Urothelium cell line (cell line): ENCODE measurements at regions not wholly inside any gene's neighbourhood (a gene's known extent, or its start where the extent isn't known, plus 50 kb on each side); places are given as distances from the start of the nearest gene placed in this dataset.
A peak's percentile ranks its signal among the peaks of the same experiment; 100 is the strongest.
"Not testable (repeated sequence)": the region's sequence is repeated elsewhere in the genome, so short reads cannot be mapped to it uniquely, and the experiment has no call there.

Source experiments
- DNase-seq: peaks from one replicate; pipeline ENCODE4 v3.0.0; 2011; ENCODE audit warnings: low spot score, mixed read lengths
- FAIRE-seq: peaks from 2 replicates; lab custom pipeline; 2011; peaks lifted over from hg19 to GRCh38; lab: Jason Lieb, UNC

DNA sequence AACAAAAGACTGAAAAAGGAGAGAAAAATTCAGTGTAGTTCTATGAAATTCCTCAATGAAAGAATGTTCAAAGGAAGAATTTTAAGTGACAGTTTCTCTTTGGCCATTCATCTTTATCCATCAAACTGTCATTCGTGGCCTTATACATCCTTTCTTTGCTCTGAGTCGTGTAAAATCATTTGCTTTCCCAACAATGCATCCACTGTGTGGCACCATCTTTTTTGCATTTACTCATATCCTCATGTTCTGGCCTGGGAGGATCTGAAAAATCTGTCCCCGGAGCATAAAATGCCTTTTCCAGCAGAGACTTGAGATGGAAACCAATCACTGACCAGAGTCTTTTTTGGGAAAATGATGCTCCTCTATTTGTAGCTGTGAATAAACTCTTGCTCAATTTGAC is 240.3 kb upstream of the ETAA1 start:
- FAIRE-seq (no peak), DNase-seq (no peak)

DNA sequence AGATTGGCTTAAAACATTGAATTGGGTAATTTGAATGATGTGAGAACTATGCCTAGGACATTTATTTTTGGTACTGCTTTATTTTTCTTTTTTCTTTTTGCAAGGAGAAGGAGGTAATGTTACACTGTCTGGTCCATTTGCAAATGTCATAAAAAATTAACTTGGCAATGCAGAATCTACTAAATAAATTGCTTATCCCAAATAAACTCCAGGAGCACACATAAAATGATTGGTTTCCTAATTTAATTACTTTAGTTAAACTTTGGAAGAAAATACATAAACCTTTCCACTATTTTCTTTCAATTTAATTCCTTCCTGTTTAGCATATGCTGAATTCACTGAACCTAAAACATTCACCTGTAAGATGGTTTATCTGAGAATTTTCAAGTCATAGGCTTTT is 238.4 kb upstream of the ETAA1 start:
- DNase-seq (no peak), FAIRE-seq (no peak)

DNA sequence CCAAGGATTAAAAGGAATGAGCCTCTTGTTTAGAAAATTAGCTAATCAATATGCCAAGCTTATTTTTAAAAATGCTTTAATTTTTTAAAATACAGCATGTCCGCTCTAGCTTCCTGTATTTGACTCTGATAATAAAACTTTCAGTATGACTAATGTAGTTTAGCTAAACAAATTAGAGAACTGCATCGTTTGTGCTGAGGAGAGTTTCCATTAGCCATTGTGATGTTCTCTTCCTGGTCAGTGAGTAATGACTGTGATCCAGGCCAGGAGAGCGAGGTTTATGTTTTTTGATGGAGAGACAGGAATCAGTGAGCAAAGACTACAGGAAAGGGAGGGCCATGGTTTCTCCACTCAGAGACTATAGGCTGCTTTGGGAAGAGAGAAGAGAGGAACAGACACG is 237.2 kb upstream of the ETAA1 start:
- DNase-seq (no peak), FAIRE-seq (no peak)

DNA sequence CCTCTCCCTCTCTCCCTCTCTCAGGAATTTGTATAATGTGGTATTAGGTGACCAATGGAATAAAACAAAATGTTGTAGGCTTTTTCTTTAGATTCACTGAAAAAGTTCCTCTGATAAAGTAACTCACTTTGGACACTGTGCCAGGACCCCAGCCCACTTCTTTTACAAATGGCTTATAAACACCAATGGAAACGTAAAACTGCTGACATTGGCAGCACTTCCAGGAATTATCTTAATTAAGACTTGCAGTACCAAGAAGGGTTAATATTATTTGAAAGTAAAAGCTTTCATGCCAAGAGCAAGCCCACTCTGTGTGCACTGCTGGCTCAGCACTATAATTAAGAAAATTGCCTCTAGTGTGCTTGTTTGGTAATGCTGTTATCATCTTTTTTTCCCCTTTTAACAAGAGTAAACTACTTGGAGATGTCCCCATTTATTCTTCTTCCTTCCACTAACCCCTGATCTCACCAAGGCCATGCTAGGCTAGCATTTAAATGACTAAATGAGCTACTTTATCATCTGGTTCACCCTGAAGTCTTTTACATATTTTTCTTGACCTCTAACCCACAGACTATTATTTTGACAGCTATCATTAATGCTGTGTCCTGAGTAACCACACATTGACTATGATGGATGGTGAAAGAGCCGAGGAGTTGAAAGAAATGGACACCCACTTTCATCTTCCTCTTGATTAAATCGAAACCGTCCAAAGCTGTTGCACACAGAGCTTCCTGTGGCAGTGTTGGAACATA is 232.2 kb upstream of the ETAA1 start:
- DNase-seq (no peak), FAIRE-seq (no peak)

DNA sequence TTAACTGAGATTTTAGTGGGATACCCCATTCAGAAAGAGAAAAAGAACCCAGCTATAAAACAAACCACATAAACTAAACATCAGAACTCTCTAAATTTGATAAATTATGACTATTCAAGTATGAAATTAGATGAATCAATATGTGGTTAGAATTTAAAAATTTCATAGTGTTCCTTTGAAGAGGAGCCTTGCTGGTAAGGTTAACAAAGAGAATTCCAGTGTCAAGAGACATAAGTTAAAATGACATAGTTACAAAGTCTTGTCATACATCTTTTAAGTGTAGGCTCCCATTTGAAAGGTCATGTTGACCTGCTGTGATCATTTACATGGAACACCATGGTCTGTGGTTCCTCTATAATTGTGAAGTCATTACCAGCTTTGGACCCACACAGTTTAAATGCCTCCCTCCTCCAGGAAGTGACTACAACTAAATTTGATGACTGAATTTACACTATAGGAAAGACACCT is 231.6 kb upstream of the ETAA1 start:
- DNase-seq, result no peak
- no peak for FAIRE-seq

DNA sequence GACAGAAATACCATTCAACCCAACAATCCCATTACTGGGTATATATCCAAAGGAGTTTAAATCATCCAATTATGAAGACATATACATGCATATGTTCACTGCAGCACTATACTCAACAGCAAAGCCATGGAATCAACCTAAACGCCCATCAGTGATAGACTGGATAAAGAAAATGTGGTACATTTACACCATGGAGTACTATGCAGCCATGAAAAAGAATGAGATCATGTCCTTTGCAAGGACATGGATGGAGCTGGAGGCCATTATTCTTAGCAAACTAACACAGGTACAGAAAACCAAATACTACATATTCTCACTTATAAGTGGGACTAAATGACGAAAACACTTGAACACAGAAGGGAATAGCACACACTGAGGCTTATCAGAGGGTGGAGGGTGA is 230.6 kb upstream of the ETAA1 start:
- not testable (repeated sequence) for FAIRE-seq, DNase-seq

DNA sequence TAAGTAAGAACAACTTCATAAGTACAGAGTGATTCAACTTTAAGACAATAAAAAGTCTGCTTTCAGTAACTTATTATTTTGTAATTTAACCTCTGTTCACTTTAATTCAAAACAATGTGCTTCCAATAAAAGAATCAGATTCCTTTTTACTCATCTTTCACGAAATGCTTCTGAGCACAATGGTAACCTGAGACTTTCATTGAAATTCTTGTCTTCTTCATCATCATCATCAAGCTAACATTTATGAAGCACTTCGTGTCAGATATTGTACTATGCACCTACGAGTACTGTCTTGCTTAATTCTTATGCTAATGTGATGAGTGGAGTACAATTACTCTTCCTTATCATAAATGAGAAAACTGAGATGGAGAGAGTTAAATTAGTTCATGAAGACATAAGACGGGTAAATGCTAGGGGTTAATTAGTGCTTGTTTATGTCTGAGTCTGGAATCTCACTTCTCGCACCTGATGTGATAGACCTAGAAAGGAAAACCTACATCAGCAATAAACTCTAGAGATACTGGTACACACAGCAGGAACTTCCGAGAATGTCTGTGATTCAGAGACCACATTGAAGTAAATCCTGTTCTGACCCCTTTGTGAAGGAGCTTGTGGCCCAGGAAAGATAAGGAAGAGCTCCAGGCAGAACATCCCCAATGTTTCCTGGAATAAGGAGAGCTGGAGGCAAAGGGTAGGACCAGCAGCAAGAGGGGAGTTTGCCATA is 227.6 kb upstream of the ETAA1 start:
- DNase-seq, result no peak
- no peak for FAIRE-seq

DNA sequence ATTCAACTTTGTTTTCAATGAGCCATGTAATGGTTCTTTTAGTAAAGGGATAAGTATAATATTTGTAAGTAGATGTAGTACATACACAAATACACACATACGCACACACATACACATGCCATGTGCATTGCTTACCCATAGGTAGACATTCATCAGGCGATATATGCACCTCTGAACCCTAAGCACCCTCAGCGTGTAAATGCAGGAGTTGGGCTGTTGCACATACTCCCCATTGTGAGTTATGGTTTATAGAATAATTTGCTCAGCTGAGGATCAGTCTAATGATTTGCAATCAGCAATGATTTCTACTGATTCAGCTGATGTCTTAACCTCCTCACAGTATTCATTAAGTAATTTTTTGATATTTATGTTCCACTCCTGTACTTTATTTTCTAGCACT is 217.6 kb upstream of the ETAA1 start:
- FAIRE-seq, result peak; percentile 46
- no peak for DNase-seq

DNA sequence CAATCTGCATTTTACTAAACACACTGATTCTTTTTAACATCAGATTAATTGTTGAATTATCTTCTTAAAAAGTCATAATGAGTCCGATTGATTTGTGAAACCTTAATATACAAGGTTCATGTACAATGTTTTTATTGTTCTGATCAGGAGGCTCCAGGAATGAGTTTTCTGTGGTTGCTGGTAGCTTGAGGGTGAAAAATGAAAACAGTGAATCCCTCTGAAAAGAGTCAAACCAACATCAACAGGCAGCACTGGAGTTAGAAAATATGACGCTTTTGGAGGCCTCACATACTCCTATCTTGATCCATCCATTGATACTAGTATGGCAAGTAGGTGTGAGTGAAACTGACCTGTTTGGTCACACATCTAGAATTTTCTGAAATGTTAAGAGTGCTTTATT is 216.3 kb upstream of the ETAA1 start:
- DNase-seq (no peak), FAIRE-seq (no peak)

DNA sequence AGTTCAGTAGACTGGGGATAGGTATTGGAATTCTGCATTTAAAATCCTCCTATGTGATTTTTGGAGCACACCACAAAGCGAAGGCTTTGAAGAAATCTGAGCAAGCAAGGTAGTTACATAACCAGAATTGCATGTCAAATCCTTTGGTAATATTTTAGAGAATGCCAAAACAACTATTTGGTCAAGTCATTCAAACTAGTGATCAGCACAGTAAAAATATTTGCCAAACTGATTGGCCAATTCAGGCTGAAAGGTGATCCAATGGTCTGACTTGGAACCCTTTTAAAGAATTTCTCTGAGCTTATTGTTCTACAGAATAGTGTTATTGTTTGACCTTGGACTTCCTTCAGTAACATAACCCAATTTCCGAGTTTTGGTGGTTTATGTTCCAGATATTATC is 214.2 kb upstream of the ETAA1 start:
- FAIRE-seq, result no peak
- DNase-seq, result no peak

DNA sequence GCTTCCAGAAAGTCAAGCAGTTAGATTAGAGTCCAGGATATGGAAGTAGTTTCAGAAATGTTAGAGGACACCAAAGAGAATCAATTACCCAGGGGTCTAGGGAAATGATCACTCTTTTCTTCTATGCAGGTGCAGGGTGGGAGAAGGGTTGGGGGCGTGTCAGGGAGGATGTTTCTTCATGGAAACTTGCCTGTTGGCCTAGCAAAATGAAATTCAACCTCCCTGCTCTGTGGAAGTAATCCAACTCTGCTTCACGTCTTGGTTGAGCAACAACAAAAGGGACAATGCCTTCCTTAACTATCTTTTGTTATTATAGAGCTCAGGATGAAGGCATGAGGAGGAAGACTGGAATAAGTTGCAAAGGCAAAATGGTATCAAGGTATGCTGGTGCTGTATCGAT is 210.8 kb upstream of the ETAA1 start:
- DNase-seq (no peak), FAIRE-seq (no peak)

DNA sequence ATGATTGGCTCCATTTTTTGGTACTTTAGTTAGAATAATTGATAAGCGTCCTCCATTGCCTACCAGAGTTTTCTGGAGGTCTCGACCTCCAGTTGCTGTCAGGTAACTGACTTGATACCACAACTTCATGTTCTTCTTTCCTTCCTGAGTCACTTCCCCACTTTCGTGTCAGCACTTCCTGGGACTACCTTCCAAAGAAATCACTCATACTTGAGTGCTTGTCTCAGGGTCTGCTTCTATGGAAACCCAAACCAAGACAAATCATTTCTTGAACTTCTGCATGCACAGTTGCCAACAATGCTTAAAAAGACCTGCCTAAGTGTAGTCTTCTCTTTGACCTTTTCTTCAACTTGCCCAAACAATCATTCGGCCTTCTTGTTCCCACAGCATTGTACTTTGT is 210.3 kb upstream of the ETAA1 start:
- DNase-seq (no peak), FAIRE-seq (no peak)

DNA sequence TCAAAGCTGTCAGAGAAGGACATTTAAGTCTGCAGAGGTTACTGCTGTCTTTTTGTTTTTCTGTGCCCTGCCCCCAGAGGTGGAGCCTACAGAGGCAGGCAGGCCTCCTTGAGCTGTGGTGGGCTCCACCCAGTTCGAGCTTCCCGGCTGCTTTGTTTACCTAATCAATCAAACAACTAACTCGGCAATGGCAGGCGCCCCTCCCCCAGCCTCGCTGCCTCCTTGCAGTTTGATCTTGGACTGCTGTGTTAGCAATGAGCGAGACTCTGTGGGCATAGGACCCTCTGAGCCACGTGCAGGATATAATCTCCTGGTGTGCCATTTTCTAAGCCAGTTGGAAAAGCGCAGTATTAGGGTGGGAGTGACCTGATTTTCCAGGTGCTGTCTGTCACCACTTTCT is 201.8 kb upstream of the ETAA1 start:
- DNase-seq, FAIRE-seq: not testable (repeated sequence)

DNA sequence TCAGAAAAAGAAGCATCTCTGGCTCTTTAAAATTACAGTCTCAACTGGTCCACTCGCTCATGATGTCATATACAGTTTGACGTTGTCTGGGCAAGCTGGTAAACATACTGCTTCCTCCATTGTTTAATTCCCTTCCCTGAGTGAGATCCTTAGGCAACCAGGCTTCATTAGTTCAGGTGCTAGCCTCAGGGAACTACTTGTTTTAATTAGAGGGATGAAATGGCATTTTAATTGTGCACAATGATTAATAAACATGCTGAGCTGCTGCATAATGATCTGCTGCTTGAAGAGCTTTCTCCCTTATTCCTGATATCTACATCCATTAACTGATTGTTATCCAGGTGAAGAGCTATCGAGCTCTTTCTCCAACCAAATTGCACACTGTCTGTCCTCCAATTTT is 195.6 kb upstream of the ETAA1 start:
- DNase-seq (no peak), FAIRE-seq (no peak)

DNA sequence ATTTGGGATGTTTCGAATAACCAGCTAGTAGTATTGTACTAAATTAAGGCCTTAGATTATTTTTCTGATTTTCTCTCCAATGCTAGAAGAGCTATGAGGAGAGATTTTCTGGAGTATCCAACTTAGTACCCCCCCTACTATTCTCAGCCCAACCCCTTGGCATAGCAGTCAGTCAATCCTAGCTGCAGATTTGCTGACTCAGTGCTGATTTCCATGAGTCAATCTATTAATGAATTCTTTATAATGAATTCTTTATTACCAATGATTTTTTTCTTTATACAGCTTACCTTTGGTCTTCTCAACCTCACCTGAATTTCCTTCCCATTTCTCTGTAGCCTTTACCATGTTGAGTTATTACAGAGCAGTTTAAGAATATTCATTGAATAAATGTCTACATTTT is 192.8 kb upstream of the ETAA1 start:
- FAIRE-seq (no peak), DNase-seq (no peak)

DNA sequence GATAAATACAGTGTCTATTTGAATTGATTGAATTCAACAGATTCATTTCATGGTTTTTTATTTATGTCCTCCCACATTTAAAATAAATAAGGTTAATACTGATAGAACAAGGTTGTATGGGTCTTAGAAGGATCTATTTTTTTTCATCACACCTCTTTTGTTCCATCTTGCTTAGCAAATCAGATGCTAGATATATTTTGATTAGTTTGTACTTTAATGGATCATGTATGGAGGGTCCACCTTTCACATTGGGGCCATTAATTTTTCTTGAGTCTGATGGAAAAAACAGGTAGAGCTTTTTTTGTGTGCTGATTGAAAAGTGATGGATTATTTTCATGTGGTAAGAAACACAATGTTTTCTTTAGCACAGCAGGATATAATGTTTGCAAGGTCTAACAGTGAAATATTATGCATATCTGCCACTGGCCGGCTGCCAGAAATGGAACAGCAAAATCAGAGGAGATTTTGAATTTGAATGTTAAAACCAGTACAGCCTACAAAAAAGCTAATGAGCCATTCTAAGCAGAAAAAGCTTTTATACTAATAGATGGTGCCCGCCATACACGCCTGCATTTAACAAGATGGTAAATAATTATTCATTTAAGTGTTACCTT is 188.1 kb upstream of the ETAA1 start:
- DNase-seq (no peak), FAIRE-seq (no peak)

DNA sequence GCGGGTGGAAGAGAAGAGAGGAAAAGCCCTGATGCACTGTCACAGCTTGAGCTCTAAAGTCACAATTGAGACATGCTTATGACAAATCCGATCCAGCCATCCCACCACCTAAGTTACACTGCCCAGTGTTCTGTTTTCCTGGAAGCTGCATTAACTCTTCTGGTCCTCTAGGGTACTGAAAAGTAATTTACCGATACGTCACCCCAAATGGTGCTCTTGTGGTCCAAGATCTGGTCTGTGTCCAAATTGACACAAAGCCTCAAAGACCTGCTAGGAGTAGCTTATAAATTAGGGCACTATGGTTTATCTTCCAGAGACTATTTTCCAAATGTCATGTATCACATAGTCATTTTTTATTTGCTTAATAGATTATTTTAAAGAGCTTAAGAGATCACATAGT is 186.7 kb upstream of the ETAA1 start:
- no peak for DNase-seq
- no peak for FAIRE-seq

DNA sequence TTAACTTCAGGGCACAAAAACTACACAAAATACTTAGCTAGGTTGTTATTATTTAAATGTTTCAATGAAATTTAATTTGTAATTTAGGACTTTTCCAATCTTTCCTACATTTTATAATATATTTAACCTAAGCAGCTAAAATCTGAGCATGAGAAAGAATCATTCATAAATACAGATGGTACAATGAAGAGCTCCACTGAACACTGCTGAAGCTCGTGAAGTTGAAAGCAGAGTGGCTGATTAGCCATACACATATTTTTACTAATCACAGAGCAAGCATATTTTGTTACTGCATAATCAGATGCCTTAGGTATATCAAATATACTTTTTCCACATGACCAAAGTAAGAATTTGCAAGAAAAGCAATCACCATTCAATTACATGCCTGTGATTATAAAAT is 184.9 kb upstream of the ETAA1 start:
- FAIRE-seq (no peak), DNase-seq (no peak)

DNA sequence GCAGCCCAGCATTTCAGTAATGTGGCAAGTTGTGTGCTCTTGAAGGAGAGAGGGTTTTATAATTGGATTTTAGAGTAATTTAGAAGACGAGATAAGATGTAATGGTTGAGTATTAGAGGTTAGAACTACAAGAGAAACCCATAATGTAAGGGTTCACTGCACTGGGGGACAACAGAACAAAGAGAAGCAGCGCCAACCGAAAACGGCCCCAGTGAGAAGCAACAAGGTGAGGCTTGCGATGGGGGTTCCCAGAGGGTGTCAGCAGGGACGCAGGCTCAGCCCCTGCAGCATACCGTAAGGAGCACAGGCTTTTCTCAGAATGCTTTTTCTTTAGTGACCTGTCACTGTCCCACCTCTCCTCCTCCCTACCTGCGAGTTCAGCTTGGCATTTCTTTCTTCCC is 183.9 kb upstream of the ETAA1 start:
- FAIRE-seq, result no peak

DNA sequence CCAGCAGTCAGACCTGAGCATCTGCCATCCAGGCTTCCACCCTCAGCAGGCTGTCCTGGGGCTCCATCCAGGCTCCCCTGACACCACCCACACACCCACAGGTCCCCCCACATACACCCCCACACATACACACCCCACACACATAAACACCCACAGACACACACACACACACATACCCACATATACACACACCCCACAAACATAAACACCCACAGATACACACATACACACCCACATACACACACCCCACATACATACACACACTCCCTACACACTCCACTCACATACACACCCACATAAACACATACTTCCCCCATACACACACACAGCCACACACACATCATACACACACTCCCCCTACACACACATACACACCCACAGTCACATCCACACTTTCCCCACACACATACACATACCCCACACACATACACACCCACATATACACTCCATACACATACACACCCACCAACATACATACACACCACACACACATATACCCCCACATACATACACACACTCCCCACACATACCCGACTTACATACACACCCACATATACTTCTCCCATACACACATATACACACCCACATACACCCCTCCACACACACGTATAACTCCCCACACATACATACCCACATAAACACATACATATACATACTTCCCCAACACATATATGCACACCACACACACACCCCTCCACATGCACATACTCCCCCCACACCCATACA is 183.3 kb upstream of the ETAA1 start:
- FAIRE-seq (no peak), DNase-seq (no peak)

More for the DNA sequence above, 183.9 kb upstream of the ETAA1 start:
- DNase-seq, result no peak

DNA sequence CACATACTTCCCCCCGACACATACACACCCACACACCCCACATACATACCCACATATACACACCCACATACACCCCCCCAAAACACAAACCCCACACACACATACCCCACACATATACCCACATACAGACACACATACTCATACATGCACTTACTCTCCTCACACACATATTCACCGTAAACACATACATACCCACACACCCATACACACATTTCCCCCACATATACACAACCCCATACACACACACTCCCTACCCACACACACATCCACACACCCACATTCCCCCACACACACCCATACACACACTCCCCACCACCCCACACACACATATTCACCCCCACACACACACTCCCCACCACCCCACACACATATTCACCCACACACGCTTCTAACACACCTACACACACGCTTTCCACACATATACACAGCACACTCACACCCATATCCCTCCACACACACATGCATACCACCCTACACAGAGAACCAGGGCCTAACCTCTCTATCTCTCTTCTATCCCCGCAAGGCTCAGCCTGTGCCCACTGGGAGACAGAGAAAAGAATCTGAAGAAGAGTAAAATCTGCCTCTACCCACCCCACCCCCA is 182.4 kb upstream of the ETAA1 start:
- FAIRE-seq, result no peak
- DNase-seq, result no peak
